ENCODE measurements at regions not wholly inside any gene's neighbourhood (a gene's known extent, or its start where the extent isn't known, plus 50 kb on each side); places are given as distances from the start of the nearest gene placed in this dataset.
A peak's percentile ranks its signal among the peaks of the same experiment; 100 is the strongest.

DNA sequence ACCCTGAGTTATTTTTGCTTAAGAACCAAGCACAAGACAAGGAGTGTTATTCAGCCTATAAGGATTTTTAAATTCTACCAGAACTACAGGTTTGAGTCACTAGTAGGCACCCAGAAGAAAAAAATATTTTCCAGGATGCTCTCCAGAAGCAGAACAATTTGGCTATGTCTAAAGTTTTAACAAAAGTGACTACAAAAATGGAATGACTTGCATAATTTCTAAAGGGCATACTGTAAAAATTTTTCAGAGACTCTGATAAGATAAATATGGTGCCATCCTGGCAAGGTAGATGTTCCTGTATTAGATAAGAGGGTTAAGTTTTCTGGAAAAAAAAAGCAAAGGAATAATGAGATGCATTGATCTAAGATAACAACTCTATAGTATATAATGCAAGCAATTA is 68.6 kb upstream of the FAM9A start:
- FAIRE-seq (no peak), ATAC-seq (no peak), DNase-seq (ENCODE audit: low spot score) (no peak)
- ChIA-PET CTCF (ENCODE audit: low intra/inter-chr PET ratio, low total read pairs) (no interaction called here), POLR2A (no interaction called here)
- in situ Hi-C loops (cut with HindIII; ENCODE audit: extremely low pct_ligation_motif_present, low pct_unique_long_range_greater_than_20kb): no loop called here
- no peak for TF ChIP-seq NCOA5 (CRISPR knock-in tag; IDR thresholded peaks at IDR 0.05)
- peak; percentile 49; the same call in 1 of the 2 replicates for TF ChIP-seq NFE2L2 (IDR thresholded peaks at IDR 0.05; ENCODE audit: low read length)
- Histone ChIP-seq H3K4me1 (ENCODE audit: insufficient read depth, low read length) (no peaks in the 10 kb centered on the region), H3K27ac (ENCODE audit: extremely low read length, insufficient read depth, low read length) (no peak overlapping the region), H2AFZ (ENCODE audit: low read length) (no peak overlapping the region), H3K36me3 (replicated peaks in 1 of 2; ENCODE audit: control insufficient read depth in 1 of 2, insufficient read depth in 2 of 2, low read length in 2 of 2) (no peaks in the 10 kb centered on the region), H3K27me3 (ENCODE audit: control insufficient read depth in 1 of 2, insufficient read depth in 2 of 2, low read length in 2 of 2) (no peaks in the 10 kb centered on the region), H3K4me3 (replicated peaks in 1 of 3; ENCODE audit: insufficient read depth in 1 of 3, low read depth in 2 of 3, low read length in 3 of 3) (no peak overlapping the region), H3K9ac (ENCODE audit: insufficient read depth, low read depth, low read length) (no peak overlapping the region), H3K4me2 (ENCODE audit: low read depth, low read length) (no peak overlapping the region), H3K79me2 (ENCODE audit: insufficient read depth, low read length) (no peaks in the 10 kb centered on the region), H3K9me3 (ENCODE audit: low read length) (no peaks in the 10 kb centered on the region), H4K20me1 (ENCODE audit: insufficient read depth, low read length) (no peaks in the 10 kb centered on the region)
- no TSS peak for BruUV-seq (replicated peaks)
- intact Hi-C loops (cut with micrococcal nuclease; ENCODE audit: unreplicated experiment): no loop called here

DNA sequence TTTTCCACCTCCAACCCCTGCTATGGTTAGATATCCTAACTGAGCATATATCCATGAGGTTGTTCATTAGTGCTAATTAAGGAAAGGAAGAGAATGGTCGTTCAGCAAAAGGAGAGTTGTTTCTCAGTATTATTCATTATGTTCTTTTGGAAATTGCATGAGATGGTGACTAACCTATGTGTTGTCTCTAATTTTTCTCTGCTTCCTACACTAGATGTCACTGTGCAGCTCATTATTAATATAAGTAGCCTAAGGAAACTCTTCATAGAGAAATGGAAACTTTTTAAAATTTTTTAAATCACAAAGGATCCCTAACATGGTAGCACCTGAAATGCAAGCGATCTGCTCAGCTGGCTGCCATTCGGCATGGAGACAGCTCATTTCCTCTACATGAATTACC is 67.7 kb upstream of the FAM9A start:
- 59% methylated on average over 3 of the region's 3 CpGs for WGBS (ENCODE audit: low lambda C conversion rate)
- in situ Hi-C loops (cut with HindIII; ENCODE audit: extremely low pct_ligation_motif_present, low pct_unique_long_range_greater_than_20kb): no loop called here
- DNase-seq (ENCODE audit: low spot score) (no peak), ATAC-seq (no peak), FAIRE-seq (no peak)
- H3K27ac ChIP-seq (ENCODE audit: extremely low read length, insufficient read depth, low read length): no peak overlapping the region
- H2AFZ ChIP-seq (ENCODE audit: low read length): no peak overlapping the region
- H3K4me1 ChIP-seq (ENCODE audit: insufficient read depth, low read length): no peaks in the 10 kb centered on the region
- ChIA-PET CTCF (ENCODE audit: low intra/inter-chr PET ratio, low total read pairs) (no interaction called here), POLR2A (no interaction called here)
- H3K27me3 ChIP-seq (ENCODE audit: control insufficient read depth in 1 of 2, insufficient read depth in 2 of 2, low read length in 2 of 2): no peaks in the 10 kb centered on the region
- no peaks in the 10 kb centered on the region for H3K79me2 ChIP-seq (ENCODE audit: insufficient read depth, low read length)
- H3K4me2 ChIP-seq (ENCODE audit: low read depth, low read length): no peak overlapping the region
- no peaks in the 10 kb centered on the region for H4K20me1 ChIP-seq (ENCODE audit: insufficient read depth, low read length)
- no peak overlapping the region for H3K4me3 ChIP-seq (replicated peaks in 1 of 3; ENCODE audit: insufficient read depth in 1 of 3, low read depth in 2 of 3, low read length in 3 of 3)
- intact Hi-C loops (cut with micrococcal nuclease; ENCODE audit: unreplicated experiment): no loop called here
- TF ChIP-seq JARID2 (CRISPR knock-in tag; IDR thresholded peaks at IDR 0.05; ENCODE audit: insufficient replicate concordance) (no peak), CC2D1A (CRISPR knock-in tag; IDR thresholded peaks at IDR 0.05) (no peak), ZNF251 (CRISPR knock-in tag; IDR thresholded peaks at IDR 0.05) (no peak), SYNCRIP (IDR thresholded peaks at IDR 0.05; ENCODE audit: insufficient read depth, low read depth, low read length) (no peak), ATF1 (CRISPR knock-in tag; IDR thresholded peaks at IDR 0.05) (no peak), ZNF292 (CRISPR knock-in tag; IDR thresholded peaks at IDR 0.05; ENCODE audit: borderline replicate concordance, low read depth) (no peak), SOX13 (IDR thresholded peaks at IDR 0.05) (no peak), SOX13 (CRISPR knock-in tag; conservative IDR thresholded peaks at IDR 0.05 in 1 of 2, IDR thresholded peaks at IDR 0.05 in 1 of 2) (no peak), ZNF260 (CRISPR knock-in tag; IDR thresholded peaks at IDR 0.05; ENCODE audit: borderline replicate concordance, low read depth) (no peak)
- TF ChIP-seq, protein P1, sequence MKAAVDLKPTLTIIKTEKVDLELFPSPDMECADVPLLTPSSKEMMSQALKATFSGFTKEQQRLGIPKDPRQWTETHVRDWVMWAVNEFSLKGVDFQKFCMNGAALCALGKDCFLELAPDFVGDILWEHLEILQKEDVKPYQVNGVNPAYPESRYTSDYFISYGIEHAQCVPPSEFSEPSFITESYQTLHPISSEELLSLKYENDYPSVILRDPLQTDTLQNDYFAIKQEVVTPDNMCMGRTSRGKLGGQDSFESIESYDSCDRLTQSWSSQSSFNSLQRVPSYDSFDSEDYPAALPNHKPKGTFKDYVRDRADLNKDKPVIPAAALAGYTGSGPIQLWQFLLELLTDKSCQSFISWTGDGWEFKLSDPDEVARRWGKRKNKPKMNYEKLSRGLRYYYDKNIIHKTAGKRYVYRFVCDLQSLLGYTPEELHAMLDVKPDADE (CRISPR knock-in tag; IDR thresholded peaks at IDR 0.05): no peak
- TF ChIP-seq, protein P2, sequence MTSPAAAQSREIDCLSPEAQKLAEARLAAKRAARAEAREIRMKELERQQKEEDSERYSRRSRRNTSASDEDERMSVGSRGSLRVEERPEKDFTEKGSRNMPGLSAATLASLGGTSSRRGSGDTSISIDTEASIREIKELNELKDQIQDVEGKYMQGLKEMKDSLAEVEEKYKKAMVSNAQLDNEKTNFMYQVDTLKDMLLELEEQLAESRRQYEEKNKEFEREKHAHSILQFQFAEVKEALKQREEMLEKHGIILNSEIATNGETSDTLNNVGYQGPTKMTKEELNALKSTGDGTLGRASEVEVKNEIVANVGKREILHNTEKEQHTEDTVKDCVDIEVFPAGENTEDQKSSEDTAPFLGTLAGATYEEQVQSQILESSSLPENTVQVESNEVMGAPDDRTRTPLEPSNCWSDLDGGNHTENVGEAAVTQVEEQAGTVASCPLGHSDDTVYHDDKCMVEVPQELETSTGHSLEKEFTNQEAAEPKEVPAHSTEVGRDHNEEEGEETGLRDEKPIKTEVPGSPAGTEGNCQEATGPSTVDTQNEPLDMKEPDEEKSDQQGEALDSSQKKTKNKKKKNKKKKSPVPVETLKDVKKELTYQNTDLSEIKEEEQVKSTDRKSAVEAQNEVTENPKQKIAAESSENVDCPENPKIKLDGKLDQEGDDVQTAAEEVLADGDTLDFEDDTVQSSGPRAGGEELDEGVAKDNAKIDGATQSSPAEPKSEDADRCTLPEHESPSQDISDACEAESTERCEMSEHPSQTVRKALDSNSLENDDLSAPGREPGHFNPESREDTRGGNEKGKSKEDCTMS (CRISPR knock-in tag; conservative IDR thresholded peaks at IDR 0.05): no peak
- no peaks in the 10 kb centered on the region for H3K9me3 ChIP-seq (ENCODE audit: low read length)
- H3K36me3 ChIP-seq (replicated peaks in 1 of 2; ENCODE audit: control insufficient read depth in 1 of 2, insufficient read depth in 2 of 2, low read length in 2 of 2): no peaks in the 10 kb centered on the region
- BruUV-seq (replicated peaks): no TSS peak
- H3K9ac ChIP-seq (ENCODE audit: insufficient read depth, low read depth, low read length): no peak overlapping the region
